ENCODE measurements at regions not wholly inside any gene's neighbourhood (a gene's known extent, or its start where the extent isn't known, plus 50 kb on each side); places are given as distances from the start of the nearest gene placed in this dataset.

- no peak for TF ChIP-seq SIN3A (IDR thresholded peaks at IDR 0.05; ENCODE audit: low read depth)
- no peak for TF ChIP-seq EZH2 (IDR thresholded peaks at IDR 0.05)
- no peak for TF ChIP-seq RAD21 (IDR thresholded peaks at IDR 0.05; ENCODE audit: low read depth)
These were observed 182.6 kb downstream of the GRB14 start (continued) for GRCh38 chr2:164438490-164439205.

GRCh38 chr2:164436131-164436530, 185.2 kb downstream of the GRB14 start:
- Histone ChIP-seq H3K9me3 (ENCODE audit: control insufficient read depth in 1 of 2, insufficient read depth in 1 of 2, low read depth in 1 of 2, low read length in 2 of 2) (no peaks in the 10 kb centered on the region), H3K9ac (ENCODE audit: low read length) (no peak overlapping the region), H3K36me3 (ENCODE audit: control insufficient read depth in 1 of 2, insufficient read depth in 2 of 2, low read length in 2 of 2) (no peaks in the 10 kb centered on the region), H3K27me3 (ENCODE audit: insufficient read depth, low read length) (peaks cover 19% of the 10 kb centered on the region; the same call in 1 of the 2 replicates), H4K20me1 (ENCODE audit: insufficient read depth) (no peaks in the 10 kb centered on the region), H3K4me1 (ENCODE audit: control insufficient read depth in 1 of 2, insufficient read depth in 2 of 2, low read length in 2 of 2) (no peaks in the 10 kb centered on the region), H3K79me2 (ENCODE audit: insufficient read depth, low read length) (no peaks in the 10 kb centered on the region), H3K27ac (ENCODE audit: low read depth, low read length) (no peak overlapping the region), H3K4me2 (ENCODE audit: low read length) (no peak overlapping the region), H2AFZ (ENCODE audit: low read depth, low read length, poor library complexity, severe bottlenecking) (no peak overlapping the region), H3K4me3 (replicated peaks in 1 of 2; ENCODE audit: low read depth in 1 of 2, low read length in 2 of 2) (no peak overlapping the region), H3K9me2 (ENCODE audit: insufficient read depth) (no peaks in the 10 kb centered on the region)
- ChIA-PET CTCF (no interaction called here), POLR2A (no interaction called here), RAD21 (ENCODE audit: low non-redundant PET in 1 of 2, low total read pairs in 2 of 2, uncharacterized antibody in 2 of 2, unreplicated experiment in 2 of 2) (no interaction called here)
- TF ChIP-seq CBX3 (IDR thresholded peaks at IDR 0.05; ENCODE audit: low read depth), result no peak
- TF ChIP-seq CEBPB (IDR thresholded peaks at IDR 0.05; ENCODE audit: low read depth), result no peak
- ATAC-seq (no peak), DNase-seq (ENCODE audit: low read depth, low spot score) (no peak)
- intact Hi-C loops (cut with micrococcal nuclease), result no loop called here
- BruUV-seq (replicated peaks), result no TSS peak

GRCh38 chr2:164430166-164430783, 191.0 kb downstream of the GRB14 start:
- Histone ChIP-seq H2AFZ (ENCODE audit: low read depth, low read length, poor library complexity, severe bottlenecking) (no peak overlapping the region), H3K4me3 (replicated peaks in 1 of 2; ENCODE audit: low read depth in 1 of 2, low read length in 2 of 2) (no peak overlapping the region), H3K9me3 (ENCODE audit: control insufficient read depth in 1 of 2, insufficient read depth in 1 of 2, low read depth in 1 of 2, low read length in 2 of 2) (no peaks in the 10 kb centered on the region), H3K9ac (ENCODE audit: low read length) (no peak overlapping the region), H3K4me2 (ENCODE audit: low read length) (no peak overlapping the region), H3K27ac (ENCODE audit: low read depth, low read length) (no peak overlapping the region), H3K36me3 (ENCODE audit: control insufficient read depth in 1 of 2, insufficient read depth in 2 of 2, low read length in 2 of 2) (no peaks in the 10 kb centered on the region), H3K79me2 (ENCODE audit: insufficient read depth, low read length) (no peaks in the 10 kb centered on the region), H3K9me2 (ENCODE audit: insufficient read depth) (no peaks in the 10 kb centered on the region), H3K4me1 (ENCODE audit: control insufficient read depth in 1 of 2, insufficient read depth in 2 of 2, low read length in 2 of 2) (no peaks in the 10 kb centered on the region), H4K20me1 (ENCODE audit: insufficient read depth) (no peaks in the 10 kb centered on the region), H3K27me3 (ENCODE audit: insufficient read depth, low read length) (peaks cover 38% of the 10 kb centered on the region)
- RAD21 ChIA-PET (ENCODE audit: low non-redundant PET in 1 of 2, low total read pairs in 2 of 2, uncharacterized antibody in 2 of 2, unreplicated experiment in 2 of 2), result no interaction called here
- TF ChIP-seq CTCF (IDR thresholded peaks at IDR 0.05 in 2 of 3, conservative IDR thresholded peaks at IDR 0.05 in 1 of 3; ENCODE audit: borderline replicate concordance in 1 of 3, insufficient read depth in 1 of 3, low read depth in 2 of 3, low read length in 2 of 3) (peak; percentile 38 to 71 (median 70); a peak in 5 of 6 replicates), SIN3A (IDR thresholded peaks at IDR 0.05; ENCODE audit: low read depth) (no peak), RAD21 (IDR thresholded peaks at IDR 0.05; ENCODE audit: low read depth) (peak; percentile 61)
- BruUV-seq (replicated peaks), result no TSS peak
- POLR2A ChIA-PET, result no interaction called here
- intact Hi-C loops (cut with micrococcal nuclease), result loop anchor here (2.0 to 5.0 kb wide), 2 partner anchors 1083 to 1239 kb away; no protein-coding TSS in a partner anchor
- CTCF ChIA-PET, result interaction anchor here (0.6 to 1.8 kb wide), 18 partner anchors 9 to 1274 kb away, joined by 3 to 12 read pairs (median 3); no protein-coding TSS in a partner anchor
- ATAC-seq (peak; percentile 81), DNase-seq (ENCODE audit: low read depth, low spot score) (peak; percentile 23)
